ENCODE measurements at regions not wholly inside any gene's neighbourhood (a gene's known extent, or its start where the extent isn't known, plus 50 kb on each side); places are given as distances from the start of the nearest gene placed in this dataset.

DNA sequence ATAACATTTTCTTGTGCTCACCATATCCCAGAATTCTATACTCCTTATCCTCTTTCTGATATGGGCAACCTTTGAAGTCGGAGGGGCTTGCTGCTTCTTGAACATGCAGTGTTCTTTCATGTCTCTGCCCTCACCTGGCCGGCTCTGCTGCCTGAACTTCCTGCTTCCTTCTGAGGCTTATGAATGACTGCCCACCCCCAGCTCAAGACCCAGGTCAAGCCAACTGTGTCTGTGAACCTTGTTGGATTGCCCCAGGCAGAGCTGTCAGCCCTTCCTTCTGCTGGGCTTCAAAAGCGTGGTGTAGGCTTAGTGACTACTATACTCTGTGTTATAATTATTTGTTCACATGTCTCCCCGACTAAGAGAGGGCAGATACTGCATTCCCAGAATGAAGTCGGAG is 506.5 kb downstream of the HS3ST4 start:
- H3K27me3 ChIP-seq: no peaks in the 10 kb centered on the region
- H3K4me1 ChIP-seq (ENCODE audit: control insufficient read depth in 1 of 2, insufficient read depth in 1 of 2, low read depth in 1 of 2, low read length in 1 of 2): no peaks in the 10 kb centered on the region
- H3K27ac ChIP-seq: no peak overlapping the region
- no peaks in the 10 kb centered on the region for H3K9me3 ChIP-seq
- no peak overlapping the region for H3K4me3 ChIP-seq (ENCODE audit: low read depth in 1 of 2, low read length in 1 of 2)
- TF ChIP-seq, protein P1, sequence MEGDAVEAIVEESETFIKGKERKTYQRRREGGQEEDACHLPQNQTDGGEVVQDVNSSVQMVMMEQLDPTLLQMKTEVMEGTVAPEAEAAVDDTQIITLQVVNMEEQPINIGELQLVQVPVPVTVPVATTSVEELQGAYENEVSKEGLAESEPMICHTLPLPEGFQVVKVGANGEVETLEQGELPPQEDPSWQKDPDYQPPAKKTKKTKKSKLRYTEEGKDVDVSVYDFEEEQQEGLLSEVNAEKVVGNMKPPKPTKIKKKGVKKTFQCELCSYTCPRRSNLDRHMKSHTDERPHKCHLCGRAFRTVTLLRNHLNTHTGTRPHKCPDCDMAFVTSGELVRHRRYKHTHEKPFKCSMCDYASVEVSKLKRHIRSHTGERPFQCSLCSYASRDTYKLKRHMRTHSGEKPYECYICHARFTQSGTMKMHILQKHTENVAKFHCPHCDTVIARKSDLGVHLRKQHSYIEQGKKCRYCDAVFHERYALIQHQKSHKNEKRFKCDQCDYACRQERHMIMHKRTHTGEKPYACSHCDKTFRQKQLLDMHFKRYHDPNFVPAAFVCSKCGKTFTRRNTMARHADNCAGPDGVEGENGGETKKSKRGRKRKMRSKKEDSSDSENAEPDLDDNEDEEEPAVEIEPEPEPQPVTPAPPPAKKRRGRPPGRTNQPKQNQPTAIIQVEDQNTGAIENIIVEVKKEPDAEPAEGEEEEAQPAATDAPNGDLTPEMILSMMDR (IDR thresholded peaks at IDR 0.05): no peak
- no peaks in the 10 kb centered on the region for H3K36me3 ChIP-seq

DNA sequence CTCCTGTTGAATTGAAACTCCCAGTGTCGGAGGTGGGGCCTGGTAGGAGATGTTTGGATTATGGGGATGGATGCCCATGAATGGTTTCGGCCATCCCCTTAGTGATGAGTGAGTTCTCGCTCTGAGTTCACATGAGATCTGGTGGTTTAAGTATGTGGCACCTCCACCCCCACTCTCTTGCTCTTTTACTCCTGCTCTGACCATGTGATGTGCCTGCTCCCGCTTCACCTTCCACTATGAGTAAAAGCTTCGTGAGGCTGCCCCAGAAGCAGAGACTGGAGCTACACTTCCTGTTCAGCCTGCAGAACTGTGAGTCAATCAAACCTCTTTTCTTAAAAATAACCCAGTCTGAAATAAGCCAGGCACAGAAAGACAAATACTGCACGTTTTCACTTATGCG is 512.4 kb downstream of the HS3ST4 start:
- TF ChIP-seq, protein P1 (IDR thresholded peaks at IDR 0.05): no peak
- Histone ChIP-seq H3K27me3 (no peaks in the 10 kb centered on the region), H3K4me3 (ENCODE audit: low read depth in 1 of 2, low read length in 1 of 2) (no peak overlapping the region), H3K9me3 (no peaks in the 10 kb centered on the region), H3K36me3 (no peaks in the 10 kb centered on the region), H3K4me1 (ENCODE audit: control insufficient read depth in 1 of 2, insufficient read depth in 1 of 2, low read depth in 1 of 2, low read length in 1 of 2) (no peaks in the 10 kb centered on the region), H3K27ac (no peak overlapping the region)

DNA sequence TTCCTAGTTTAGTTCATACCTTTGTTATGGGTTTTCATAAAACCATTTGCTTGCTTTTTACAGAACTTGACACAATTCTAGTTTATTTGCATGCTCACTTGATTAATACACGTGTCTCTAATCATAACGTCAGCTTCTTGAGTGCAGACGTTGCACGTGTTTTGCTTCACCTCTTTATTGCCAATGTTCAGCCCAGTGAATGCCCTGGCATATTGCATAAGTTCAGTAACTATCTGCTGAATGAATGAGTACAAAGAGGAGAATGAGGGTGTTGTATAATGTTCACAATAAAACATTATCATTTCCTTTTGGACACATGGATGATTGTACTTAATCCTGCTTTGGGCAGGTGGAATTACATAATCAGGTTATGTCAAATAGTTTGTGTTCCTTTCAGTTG is 519.8 kb downstream of the HS3ST4 start:
- no peak overlapping the region for H3K27ac ChIP-seq
- H3K4me3 ChIP-seq (ENCODE audit: low read depth in 1 of 2, low read length in 1 of 2): no peak overlapping the region
- H3K9me3 ChIP-seq: no peaks in the 10 kb centered on the region
- TF ChIP-seq, protein P1 (IDR thresholded peaks at IDR 0.05): no peak
- no peaks in the 10 kb centered on the region for H3K36me3 ChIP-seq
- H3K4me1 ChIP-seq (ENCODE audit: control insufficient read depth in 1 of 2, insufficient read depth in 1 of 2, low read depth in 1 of 2, low read length in 1 of 2): no peaks in the 10 kb centered on the region
- no peaks in the 10 kb centered on the region for H3K27me3 ChIP-seq

DNA sequence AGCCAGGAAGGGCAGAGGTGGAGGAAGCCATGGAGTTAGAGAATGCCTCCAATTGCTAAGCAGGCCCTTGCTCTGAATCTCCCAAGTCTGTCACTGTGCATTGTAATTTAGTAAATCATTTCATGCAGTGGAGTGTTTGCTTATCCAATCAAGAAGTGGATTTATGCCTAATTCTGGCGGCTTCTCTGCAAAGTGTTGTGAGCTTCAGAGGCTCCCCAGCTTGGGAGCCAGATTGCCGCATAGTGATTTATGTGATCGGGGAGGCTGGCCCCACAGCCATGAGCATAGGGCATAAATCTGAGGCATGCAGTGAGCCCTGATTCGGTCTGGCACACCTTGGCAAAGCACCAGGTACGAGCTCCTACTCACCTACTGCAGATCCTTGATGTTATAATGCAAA is 520.8 kb downstream of the HS3ST4 start:
- Histone ChIP-seq H3K9me3 (no peaks in the 10 kb centered on the region), H3K27ac (no peak overlapping the region), H3K36me3 (no peaks in the 10 kb centered on the region), H3K4me1 (ENCODE audit: control insufficient read depth in 1 of 2, insufficient read depth in 1 of 2, low read depth in 1 of 2, low read length in 1 of 2) (no peaks in the 10 kb centered on the region), H3K4me3 (ENCODE audit: low read depth in 1 of 2, low read length in 1 of 2) (no peak overlapping the region), H3K27me3 (no peaks in the 10 kb centered on the region)
- TF ChIP-seq, protein P1 (IDR thresholded peaks at IDR 0.05): no peak

DNA sequence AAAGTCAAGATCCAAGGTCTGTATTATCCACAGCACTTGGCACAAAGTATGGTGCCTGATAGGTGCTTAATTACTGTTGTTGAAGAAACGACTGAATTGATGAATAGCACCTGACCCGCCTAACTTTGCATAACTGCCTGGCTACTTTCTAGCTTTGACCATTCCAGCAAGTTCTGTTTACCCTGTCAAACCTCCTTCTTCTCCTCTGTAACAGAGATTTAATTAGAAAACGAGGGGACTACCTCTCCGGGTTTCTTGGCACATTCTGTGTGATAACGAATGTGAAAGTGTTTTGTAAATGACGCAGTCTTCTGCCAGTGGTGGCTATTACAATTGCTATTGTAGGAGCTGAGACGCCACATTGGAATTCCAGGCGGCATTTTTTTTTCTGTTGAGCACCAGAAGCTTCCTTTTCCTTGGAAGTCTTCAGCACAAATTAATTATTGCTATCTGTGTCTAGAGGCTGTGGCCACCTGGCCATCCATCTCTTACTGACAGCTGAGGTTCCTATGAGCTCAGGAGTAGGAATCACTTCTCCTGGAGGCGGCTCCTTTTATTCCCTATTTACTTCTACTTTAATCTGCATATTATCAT is 522.9 kb downstream of the HS3ST4 start:
- no peaks in the 10 kb centered on the region for H3K36me3 ChIP-seq
- H3K4me3 ChIP-seq (ENCODE audit: low read depth in 1 of 2, low read length in 1 of 2): no peak overlapping the region
- TF ChIP-seq, protein P1 (IDR thresholded peaks at IDR 0.05): no peak
- H3K9me3 ChIP-seq: no peaks in the 10 kb centered on the region
- H3K4me1 ChIP-seq (ENCODE audit: control insufficient read depth in 1 of 2, insufficient read depth in 1 of 2, low read depth in 1 of 2, low read length in 1 of 2): no peaks in the 10 kb centered on the region
- no peaks in the 10 kb centered on the region for H3K27me3 ChIP-seq
- H3K27ac ChIP-seq: no peak overlapping the region

DNA sequence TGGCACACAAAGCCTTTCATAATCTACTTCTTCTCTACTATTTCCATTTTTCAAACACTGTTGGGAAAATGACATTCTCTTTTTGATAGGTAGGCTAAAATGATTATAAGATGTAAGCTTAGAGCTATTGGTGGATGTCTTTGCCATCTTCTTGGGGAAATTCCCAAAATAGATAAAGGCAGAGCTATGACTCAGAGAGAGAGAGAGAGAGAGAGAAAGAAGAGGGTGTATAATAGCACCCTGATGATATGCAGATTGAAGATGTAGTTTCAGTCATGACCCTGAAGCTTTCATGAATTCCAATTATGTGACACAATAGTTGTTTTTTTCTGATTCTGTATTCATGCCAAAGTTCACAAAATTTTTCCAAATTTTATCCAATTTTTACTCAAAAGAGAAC is 529.1 kb downstream of the HS3ST4 start:
- Histone ChIP-seq H3K9me3 (no peaks in the 10 kb centered on the region), H3K36me3 (no peaks in the 10 kb centered on the region), H3K4me3 (ENCODE audit: low read depth in 1 of 2, low read length in 1 of 2) (no peak overlapping the region), H3K4me1 (ENCODE audit: control insufficient read depth in 1 of 2, insufficient read depth in 1 of 2, low read depth in 1 of 2, low read length in 1 of 2) (no peaks in the 10 kb centered on the region), H3K27me3 (no peaks in the 10 kb centered on the region), H3K27ac (no peak overlapping the region)
- TF ChIP-seq, protein P1 (IDR thresholded peaks at IDR 0.05): no peak

Data from neutrophil (primary cell).